ENCODE measurements at regions not wholly inside any gene's neighbourhood (a gene's known extent, or its start where the extent isn't known, plus 50 kb on each side); places are given as distances from the start of the nearest gene placed in this dataset.
"Not testable (repeated sequence)": the region's sequence is repeated elsewhere in the genome, so short reads cannot be mapped to it uniquely, and the experiment has no call there.

DNA sequence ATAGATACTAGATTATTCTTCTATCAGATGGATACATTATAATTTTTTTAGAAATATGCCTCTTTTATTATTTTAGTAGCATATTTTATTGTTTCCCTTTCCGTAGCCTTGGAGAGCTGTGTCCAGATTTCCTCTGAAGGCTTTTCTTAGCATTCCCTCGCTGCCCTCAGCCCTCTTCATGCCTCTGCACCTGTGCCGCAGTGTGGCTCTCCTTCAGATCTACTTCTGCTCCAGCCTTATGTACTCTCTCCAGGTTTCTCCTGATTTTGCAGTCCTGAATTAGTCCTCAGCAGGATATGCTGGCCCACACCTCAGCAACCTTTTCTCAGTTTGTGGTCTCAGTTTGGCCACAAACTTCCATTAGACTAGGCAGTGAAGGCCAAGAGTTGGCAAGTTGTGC lies 1052.0 kb downstream of the TAF11L14 start:
- H3K9me3 ChIP-seq (ENCODE audit: control insufficient read depth, low read length): no peaks in the 10 kb centered on the region
- H3K27me3 ChIP-seq (ENCODE audit: control insufficient read depth, insufficient read depth, low read length): no peaks in the 10 kb centered on the region
- H3K4me3 ChIP-seq (ENCODE audit: low read length): no peak overlapping the region
- H3K9ac ChIP-seq (ENCODE audit: low read length): no peak overlapping the region
- H3K36me3 ChIP-seq (ENCODE audit: control insufficient read depth, insufficient read depth, low read length): no peaks in the 10 kb centered on the region
- no peaks in the 10 kb centered on the region for H3K4me1 ChIP-seq (ENCODE audit: control insufficient read depth, insufficient read depth, low read length)

GRCh38 chr5:18687429-18687828 lies 1053.2 kb downstream of the TAF11L14 start:
- Histone ChIP-seq H3K9me3 (ENCODE audit: control insufficient read depth, low read length) (no peaks in the 10 kb centered on the region), H3K9ac (ENCODE audit: low read length) (no peak overlapping the region), H3K4me1 (ENCODE audit: control insufficient read depth, insufficient read depth, low read length) (no peaks in the 10 kb centered on the region), H3K27me3 (ENCODE audit: control insufficient read depth, insufficient read depth, low read length) (no peaks in the 10 kb centered on the region), H3K4me3 (ENCODE audit: low read length) (no peak overlapping the region), H3K36me3 (ENCODE audit: control insufficient read depth, insufficient read depth, low read length) (no peaks in the 10 kb centered on the region)

GRCh38 chr5:18699681-18700080 lies 1065.4 kb downstream of the TAF11L14 start:
- H3K27me3 ChIP-seq (ENCODE audit: control insufficient read depth, insufficient read depth, low read length): no peaks in the 10 kb centered on the region
- H3K4me3 ChIP-seq (ENCODE audit: low read length): no peak overlapping the region
- no peak overlapping the region for H3K9ac ChIP-seq (ENCODE audit: low read length)
- peaks cover 5% of the 10 kb centered on the region for H3K4me1 ChIP-seq (ENCODE audit: control insufficient read depth, insufficient read depth, low read length)
- H3K36me3 ChIP-seq (ENCODE audit: control insufficient read depth, insufficient read depth, low read length): no peaks in the 10 kb centered on the region
- no peaks in the 10 kb centered on the region for H3K9me3 ChIP-seq (ENCODE audit: control insufficient read depth, low read length)

DNA sequence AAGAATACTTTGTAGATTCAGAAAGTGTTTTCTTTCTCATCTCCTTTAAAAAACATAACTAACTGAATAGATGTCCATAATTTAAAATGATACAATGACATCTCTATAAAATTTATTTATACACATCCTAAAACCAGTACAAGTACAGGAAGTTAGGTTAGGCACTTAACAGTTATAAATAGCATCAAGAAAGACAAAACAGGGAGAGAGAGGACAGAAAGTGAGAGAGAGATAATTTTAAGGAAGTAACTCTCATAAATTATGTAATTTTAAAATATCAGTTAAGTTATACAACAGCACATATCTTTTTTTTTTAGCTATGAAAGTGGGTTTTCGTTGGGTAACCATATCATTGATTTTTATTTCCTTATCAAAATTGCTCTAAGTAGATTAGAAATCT lies 1068.6 kb downstream of the TAF11L14 start:
- Histone ChIP-seq H3K9ac (ENCODE audit: low read length) (no peak overlapping the region), H3K27me3 (ENCODE audit: control insufficient read depth, insufficient read depth, low read length) (no peaks in the 10 kb centered on the region), H3K9me3 (ENCODE audit: control insufficient read depth, low read length) (no peaks in the 10 kb centered on the region), H3K4me3 (ENCODE audit: low read length) (no peak overlapping the region), H3K36me3 (ENCODE audit: control insufficient read depth, insufficient read depth, low read length) (no peaks in the 10 kb centered on the region), H3K4me1 (ENCODE audit: control insufficient read depth, insufficient read depth, low read length) (peaks cover 4% of the 10 kb centered on the region)

GRCh38 chr5:18712936-18713485 lies 1078.8 kb downstream of the TAF11L14 start:
- Histone ChIP-seq H3K9ac (ENCODE audit: low read length) (no peak overlapping the region), H3K27me3 (ENCODE audit: control insufficient read depth, insufficient read depth, low read length) (no peaks in the 10 kb centered on the region)

DNA sequence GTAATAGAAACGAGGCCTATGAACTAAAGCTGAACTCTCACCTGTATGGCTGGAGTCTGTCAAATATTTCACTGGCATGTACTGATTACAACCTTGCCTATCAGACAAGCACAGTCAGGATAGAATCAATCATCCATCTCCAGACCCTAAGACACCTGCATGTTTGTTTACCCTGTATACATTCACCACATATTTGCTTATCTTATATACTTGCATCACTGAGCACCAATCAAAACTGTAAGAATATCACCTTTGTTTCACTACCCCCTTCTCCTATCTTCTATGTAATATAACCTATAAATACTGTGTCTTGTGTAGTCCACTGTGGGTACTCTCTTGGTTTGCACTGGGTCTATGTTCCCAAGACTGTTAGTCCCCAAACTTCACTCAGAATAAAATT lies 1085.7 kb downstream of the TAF11L14 start:
- Histone ChIP-seq H3K36me3 (ENCODE audit: control insufficient read depth, insufficient read depth, low read length) (no peaks in the 10 kb centered on the region), H3K9me3 (ENCODE audit: control insufficient read depth, low read length) (no peaks in the 10 kb centered on the region), H3K4me3 (ENCODE audit: low read length) (no peak overlapping the region), H3K27me3 (ENCODE audit: control insufficient read depth, insufficient read depth, low read length) (no peaks in the 10 kb centered on the region), H3K9ac (ENCODE audit: low read length) (no peak overlapping the region), H3K4me1 (ENCODE audit: control insufficient read depth, insufficient read depth, low read length) (no peaks in the 10 kb centered on the region)

More at GRCh38 chr5:18712936-18713485, 1078.8 kb downstream of the TAF11L14 start:
- Histone ChIP-seq H3K4me3 (ENCODE audit: low read length) (no peak overlapping the region), H3K4me1 (ENCODE audit: control insufficient read depth, insufficient read depth, low read length) (no peaks in the 10 kb centered on the region), H3K36me3 (ENCODE audit: control insufficient read depth, insufficient read depth, low read length) (no peaks in the 10 kb centered on the region), H3K9me3 (ENCODE audit: control insufficient read depth, low read length) (no peaks in the 10 kb centered on the region)

DNA sequence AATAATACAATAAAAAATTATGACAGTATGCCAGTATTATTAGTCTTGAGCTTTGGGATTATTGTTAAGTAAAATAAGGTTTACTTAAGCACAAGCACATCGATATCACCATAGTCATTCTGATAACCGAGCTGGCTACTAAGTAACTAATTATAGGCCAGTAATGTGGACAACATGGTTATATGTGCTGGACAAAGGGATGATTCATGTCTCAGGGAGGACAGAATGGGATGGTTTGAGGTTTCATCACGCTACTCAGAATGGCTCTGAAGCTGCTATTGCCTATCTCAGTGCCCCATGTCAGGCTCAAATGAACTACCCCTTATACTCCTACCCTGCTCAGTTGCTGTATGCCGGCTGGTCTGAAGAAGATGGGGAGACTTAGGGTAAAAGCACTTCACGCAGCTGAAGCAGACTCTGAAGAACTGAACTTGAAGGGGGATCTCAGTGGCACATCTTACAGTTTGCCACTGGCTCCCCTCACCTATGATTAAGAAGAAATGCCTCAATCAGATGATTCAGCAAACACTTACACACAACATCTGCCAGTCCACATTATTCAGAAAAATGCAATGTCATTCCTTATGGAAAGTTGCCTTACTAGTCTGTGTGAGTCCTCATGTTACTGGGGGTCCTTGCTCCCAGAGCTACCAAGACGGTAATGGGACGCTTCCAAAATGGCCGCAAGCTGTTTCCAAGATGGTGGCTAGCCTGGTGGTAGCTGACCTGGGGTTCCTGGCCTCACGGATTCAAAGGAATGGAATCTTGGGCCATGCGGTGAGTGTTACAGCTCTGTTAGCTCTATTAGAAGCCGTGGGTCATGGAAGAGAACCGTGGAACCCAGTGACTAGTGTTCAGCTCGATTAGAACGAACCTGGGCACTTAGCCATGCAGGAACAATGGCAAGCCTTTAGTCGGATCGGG lies 1098.6 kb downstream of the TAF11L14 start:
- H3K4me3 ChIP-seq (ENCODE audit: low read length): no peak overlapping the region
- no peaks in the 10 kb centered on the region for H3K9me3 ChIP-seq (ENCODE audit: control insufficient read depth, low read length)
- H3K4me1 ChIP-seq (ENCODE audit: control insufficient read depth, insufficient read depth, low read length): no peaks in the 10 kb centered on the region
- no peak overlapping the region for H3K9ac ChIP-seq (ENCODE audit: low read length)
- H3K27me3 ChIP-seq (ENCODE audit: control insufficient read depth, insufficient read depth, low read length): no peaks in the 10 kb centered on the region
- H3K36me3 ChIP-seq (ENCODE audit: control insufficient read depth, insufficient read depth, low read length): no peaks in the 10 kb centered on the region

DNA sequence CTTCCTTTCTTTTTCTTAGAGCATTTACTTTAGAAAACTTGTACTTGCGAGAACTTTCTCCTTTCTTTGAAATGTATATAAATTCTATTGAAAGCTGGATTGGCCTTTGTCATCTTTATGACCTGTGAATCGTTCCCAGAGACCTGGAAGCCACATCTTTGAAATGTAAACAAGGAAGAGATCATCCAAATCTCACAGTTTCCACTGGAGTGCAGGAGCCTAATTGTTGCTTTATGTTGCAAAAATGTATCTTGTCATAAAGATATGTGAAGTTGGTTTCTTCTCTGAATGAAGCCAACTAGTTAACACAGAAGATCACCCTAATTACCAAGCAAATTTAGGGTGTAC lies 1101.8 kb downstream of the TAF11L14 start:
- Histone ChIP-seq H3K4me3 (ENCODE audit: low read length) (no peak overlapping the region), H3K36me3 (ENCODE audit: control insufficient read depth, insufficient read depth, low read length) (no peaks in the 10 kb centered on the region), H3K9ac (ENCODE audit: low read length) (no peak overlapping the region), H3K4me1 (ENCODE audit: control insufficient read depth, insufficient read depth, low read length) (no peaks in the 10 kb centered on the region), H3K27me3 (ENCODE audit: control insufficient read depth, insufficient read depth, low read length) (no peaks in the 10 kb centered on the region), H3K9me3 (ENCODE audit: control insufficient read depth, low read length) (no peaks in the 10 kb centered on the region)

GRCh38 chr5:18736736-18737135 lies 1102.5 kb downstream of the TAF11L14 start:
- H3K27me3 ChIP-seq (ENCODE audit: control insufficient read depth, insufficient read depth, low read length); H3K36me3 ChIP-seq (ENCODE audit: control insufficient read depth, insufficient read depth, low read length); H3K4me3 ChIP-seq (ENCODE audit: low read length); H3K4me1 ChIP-seq (ENCODE audit: control insufficient read depth, insufficient read depth, low read length); H3K9ac ChIP-seq (ENCODE audit: low read length); H3K9me3 ChIP-seq (ENCODE audit: control insufficient read depth, low read length): not testable (repeated sequence)

GRCh38 chr5:18740301-18740700 lies 1106.0 kb downstream of the TAF11L14 start:
- Histone ChIP-seq H3K9ac (ENCODE audit: low read length) (no peak overlapping the region), H3K4me3 (ENCODE audit: low read length) (no peak overlapping the region), H3K27me3 (ENCODE audit: control insufficient read depth, insufficient read depth, low read length) (no peaks in the 10 kb centered on the region), H3K4me1 (ENCODE audit: control insufficient read depth, insufficient read depth, low read length) (no peaks in the 10 kb centered on the region), H3K9me3 (ENCODE audit: control insufficient read depth, low read length) (no peaks in the 10 kb centered on the region), H3K36me3 (ENCODE audit: control insufficient read depth, insufficient read depth, low read length) (no peaks in the 10 kb centered on the region)

DNA sequence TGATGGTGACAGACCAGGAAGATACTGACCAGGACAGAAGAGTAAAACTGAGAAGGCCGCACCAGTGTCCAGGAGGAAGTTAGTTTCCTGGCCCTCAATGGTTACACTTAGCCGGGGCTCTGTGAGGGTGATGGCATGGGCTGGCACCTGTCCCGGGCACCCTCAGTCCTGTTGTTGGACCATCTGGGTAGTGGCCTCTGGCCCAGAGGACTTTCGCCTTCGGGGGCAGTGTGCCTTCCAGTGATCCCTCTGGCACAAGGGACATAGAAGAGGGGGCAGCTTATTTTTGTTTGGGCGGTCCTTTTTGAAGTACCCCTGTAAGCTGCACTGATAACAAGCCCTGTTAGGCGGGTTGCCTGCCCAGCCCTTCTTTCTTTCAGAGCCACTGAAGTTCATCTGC lies 1108.6 kb downstream of the TAF11L14 start:
- Histone ChIP-seq H3K4me1 (ENCODE audit: control insufficient read depth, insufficient read depth, low read length) (no peaks in the 10 kb centered on the region), H3K9ac (ENCODE audit: low read length) (no peak overlapping the region), H3K36me3 (ENCODE audit: control insufficient read depth, insufficient read depth, low read length) (no peaks in the 10 kb centered on the region), H3K4me3 (ENCODE audit: low read length) (no peak overlapping the region), H3K9me3 (ENCODE audit: control insufficient read depth, low read length) (no peaks in the 10 kb centered on the region), H3K27me3 (ENCODE audit: control insufficient read depth, insufficient read depth, low read length) (no peaks in the 10 kb centered on the region)

GRCh38 chr5:18744441-18744840 lies 1110.2 kb downstream of the TAF11L14 start:
- Histone ChIP-seq H3K4me3 (ENCODE audit: low read length) (no peak overlapping the region), H3K36me3 (ENCODE audit: control insufficient read depth, insufficient read depth, low read length) (no peaks in the 10 kb centered on the region), H3K9ac (ENCODE audit: low read length) (no peak overlapping the region)

More at GRCh38 chr5:18744441-18744840, 1110.2 kb downstream of the TAF11L14 start:
- H3K4me1 ChIP-seq (ENCODE audit: control insufficient read depth, insufficient read depth, low read length): no peaks in the 10 kb centered on the region
- no peaks in the 10 kb centered on the region for H3K27me3 ChIP-seq (ENCODE audit: control insufficient read depth, insufficient read depth, low read length)
- no peaks in the 10 kb centered on the region for H3K9me3 ChIP-seq (ENCODE audit: control insufficient read depth, low read length)

All from mucosa of stomach (tissue), 1 donor.